ENCODE measurements at regions not wholly inside any gene's neighbourhood (a gene's known extent, or its start where the extent isn't known, plus 50 kb on each side); places are given as distances from the start of the nearest gene placed in this dataset.

DNA sequence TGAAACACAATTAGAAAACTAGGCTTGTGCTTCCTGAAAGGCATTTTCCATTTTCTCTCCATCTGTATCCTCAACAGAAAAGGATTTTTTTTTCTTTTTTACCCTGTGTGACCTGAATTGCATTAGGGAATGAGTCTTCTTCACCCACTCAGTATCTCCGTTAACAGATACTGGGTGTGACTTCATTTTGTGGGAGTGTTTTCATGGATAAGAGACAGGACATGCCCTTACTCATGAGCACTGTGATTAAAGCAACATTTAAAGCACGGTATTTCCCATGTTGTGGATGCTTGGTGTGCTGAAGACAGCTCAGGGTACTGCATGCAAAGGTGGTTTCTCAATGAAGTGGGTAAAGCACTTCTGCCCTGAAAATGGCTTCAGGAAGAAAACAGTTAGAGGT lies 1397.3 kb upstream of the TMEM132C start:
- no peak overlapping the region for H3K4me2 ChIP-seq (ENCODE audit: insufficient read depth, low read length, poor library complexity, severe bottlenecking)
- no peaks in the 10 kb centered on the region for H3K36me3 ChIP-seq (replicated peaks in 1 of 2; ENCODE audit: control insufficient read depth in 2 of 2, insufficient read depth in 2 of 2, low read length in 2 of 2)
- no peaks in the 10 kb centered on the region for H3K9me3 ChIP-seq (replicated peaks in 1 of 2; ENCODE audit: control insufficient read depth in 2 of 2, insufficient read depth in 1 of 2, low read depth in 1 of 2, low read length in 2 of 2)
- H2BK12ac ChIP-seq (ENCODE audit: low read length), result no peak overlapping the region
- H2AK5ac ChIP-seq (ENCODE audit: low read depth, low read length), result no peak overlapping the region
- H2AFZ ChIP-seq (ENCODE audit: low read length), result no peak overlapping the region
- no peak overlapping the region for H4K8ac ChIP-seq (ENCODE audit: low read depth, low read length)
- H3K79me1 ChIP-seq (ENCODE audit: low read depth, low read length), result no peaks in the 10 kb centered on the region
- no peak overlapping the region for H3K9ac ChIP-seq (ENCODE audit: low read depth, low read length, poor library complexity)
- no peak overlapping the region for H2BK120ac ChIP-seq (ENCODE audit: low read depth, low read length)
- no peaks in the 10 kb centered on the region for H3K27me3 ChIP-seq (ENCODE audit: control insufficient read depth in 3 of 3, insufficient read depth in 3 of 3, low read depth in 1 of 3, low read length in 3 of 3)
- H3K4me3 ChIP-seq (ENCODE audit: low read length in 2 of 2), result no peak overlapping the region
- no peak overlapping the region for H2BK5ac ChIP-seq (ENCODE audit: low read length)
- no peak overlapping the region for H4K91ac ChIP-seq (ENCODE audit: low read depth, low read length, poor library complexity)
- H3K4ac ChIP-seq (ENCODE audit: low read length), result no peak overlapping the region
- H3K18ac ChIP-seq (ENCODE audit: low read length), result no peak overlapping the region
- H3K27ac ChIP-seq (replicated peaks; ENCODE audit: low read length), result no peak overlapping the region
- H3K4me1 ChIP-seq (ENCODE audit: control insufficient read depth in 2 of 2, insufficient read depth in 1 of 2, low read depth in 1 of 2, low read length in 2 of 2), result no peaks in the 10 kb centered on the region
- no peak overlapping the region for H3K23ac ChIP-seq (ENCODE audit: low read depth, low read length, poor library complexity)
- no CpG with 5 or more reads among the region's 2 CpGs for WGBS, 2 donors (ENCODE audit: extremely low coverage in 2 of 2, insufficient read length in 2 of 2, insufficient replicate concordance in 1 of 2)
- H3K14ac ChIP-seq (ENCODE audit: low read length), result no peak overlapping the region
- no peak overlapping the region for H2BK15ac ChIP-seq (ENCODE audit: low read length)
- no peak for DNase-seq (ENCODE audit: low spot score)

DNA sequence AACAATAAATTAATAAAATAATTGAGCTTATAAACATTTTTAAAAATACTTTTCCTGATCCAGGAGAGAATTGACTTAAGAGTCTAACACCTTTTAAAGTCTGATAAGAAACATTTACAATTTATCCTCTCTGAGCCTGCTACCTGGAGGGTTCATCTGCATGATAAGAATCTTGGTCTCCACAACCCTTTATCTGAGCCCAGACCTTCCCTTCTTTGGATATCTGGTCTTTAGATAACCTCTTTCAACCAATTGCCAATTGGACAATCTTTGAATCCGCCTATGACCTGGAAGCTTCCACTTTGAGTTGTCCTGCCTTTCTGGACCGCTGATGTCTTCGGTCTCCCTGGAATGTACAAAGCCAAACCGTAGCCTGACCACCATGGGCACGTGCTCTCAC lies 1393.3 kb upstream of the TMEM132C start:
- H2BK5ac ChIP-seq (ENCODE audit: low read length), result no peak overlapping the region
- H3K23ac ChIP-seq (ENCODE audit: low read depth, low read length, poor library complexity), result no peak overlapping the region
- H2BK120ac ChIP-seq (ENCODE audit: low read depth, low read length), result no peak overlapping the region
- no peaks in the 10 kb centered on the region for H3K9me3 ChIP-seq (replicated peaks in 1 of 2; ENCODE audit: control insufficient read depth in 2 of 2, insufficient read depth in 1 of 2, low read depth in 1 of 2, low read length in 2 of 2)
- H2BK12ac ChIP-seq (ENCODE audit: low read length), result no peak overlapping the region
- peak overlapping the region; percentile 59 for H3K18ac ChIP-seq (ENCODE audit: low read length)
- no peak overlapping the region for H3K4me2 ChIP-seq (ENCODE audit: insufficient read depth, low read length, poor library complexity, severe bottlenecking)
- no peaks in the 10 kb centered on the region for H3K27me3 ChIP-seq (ENCODE audit: control insufficient read depth in 3 of 3, insufficient read depth in 3 of 3, low read depth in 1 of 3, low read length in 3 of 3)
- H3K4me1 ChIP-seq (ENCODE audit: control insufficient read depth in 2 of 2, insufficient read depth in 1 of 2, low read depth in 1 of 2, low read length in 2 of 2), result no peaks in the 10 kb centered on the region
- no peak overlapping the region for H3K27ac ChIP-seq (replicated peaks; ENCODE audit: low read length)
- DNase-seq (ENCODE audit: low spot score), result no peak
- no peak overlapping the region for H4K91ac ChIP-seq (ENCODE audit: low read depth, low read length, poor library complexity)
- H3K4me3 ChIP-seq (ENCODE audit: low read length in 2 of 2), result no peak overlapping the region
- H2AFZ ChIP-seq (ENCODE audit: low read length), result no peak overlapping the region
- H2AK5ac ChIP-seq (ENCODE audit: low read depth, low read length), result no peak overlapping the region
- H3K14ac ChIP-seq (ENCODE audit: low read length), result no peak overlapping the region
- H3K9ac ChIP-seq (ENCODE audit: low read depth, low read length, poor library complexity), result no peak overlapping the region
- no peak overlapping the region for H4K8ac ChIP-seq (ENCODE audit: low read depth, low read length)
- H3K79me1 ChIP-seq (ENCODE audit: low read depth, low read length), result no peaks in the 10 kb centered on the region
- WGBS, 2 donors (ENCODE audit: extremely low coverage in 2 of 2, insufficient read length in 2 of 2, insufficient replicate concordance in 1 of 2), result no CpG with 5 or more reads among the region's 5 CpGs
- H3K36me3 ChIP-seq (replicated peaks in 1 of 2; ENCODE audit: control insufficient read depth in 2 of 2, insufficient read depth in 2 of 2, low read length in 2 of 2), result no peaks in the 10 kb centered on the region
- no peak overlapping the region for H2BK15ac ChIP-seq (ENCODE audit: low read length)
- H3K4ac ChIP-seq (ENCODE audit: low read length), result no peak overlapping the region

DNA sequence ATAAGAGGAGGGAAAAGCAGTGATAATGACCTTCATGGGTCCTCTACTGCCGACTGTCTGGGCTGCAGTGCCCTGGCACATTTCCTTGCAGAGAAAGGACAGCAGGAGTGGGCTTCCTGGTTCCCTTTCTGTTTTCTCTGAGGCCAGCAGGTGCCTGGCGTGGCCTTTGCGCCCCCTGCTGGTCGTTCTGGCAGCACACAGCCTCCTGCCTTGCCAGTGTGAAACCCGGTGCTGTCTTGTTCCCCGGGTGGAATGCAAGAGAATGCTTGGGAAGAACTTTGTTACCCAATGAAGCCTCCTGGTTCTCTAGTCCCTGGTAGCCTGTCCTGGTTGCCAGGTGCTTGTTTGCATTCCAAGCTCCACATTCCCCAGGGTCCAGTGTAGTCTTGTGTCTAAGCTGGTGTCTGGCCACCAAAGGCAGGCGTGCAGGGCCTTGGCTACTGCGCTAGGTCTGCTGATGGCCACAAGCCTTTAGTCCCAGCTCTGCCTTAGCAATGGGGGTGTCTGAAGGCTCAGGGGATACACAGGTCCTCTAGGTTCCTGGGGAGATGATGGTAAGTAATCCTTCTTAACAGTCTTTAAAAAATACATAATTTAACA lies 1392.4 kb upstream of the TMEM132C start:
- H3K79me1 ChIP-seq (ENCODE audit: low read depth, low read length), result no peaks in the 10 kb centered on the region
- no peak overlapping the region for H2BK12ac ChIP-seq (ENCODE audit: low read length)
- no peak overlapping the region for H3K27ac ChIP-seq (replicated peaks; ENCODE audit: low read length)
- no peaks in the 10 kb centered on the region for H3K9me3 ChIP-seq (replicated peaks in 1 of 2; ENCODE audit: control insufficient read depth in 2 of 2, insufficient read depth in 1 of 2, low read depth in 1 of 2, low read length in 2 of 2)
- no peak overlapping the region for H3K23ac ChIP-seq (ENCODE audit: low read depth, low read length, poor library complexity)
- H4K8ac ChIP-seq (ENCODE audit: low read depth, low read length), result no peak overlapping the region
- peak overlapping the region; percentile 36 for H2AFZ ChIP-seq (ENCODE audit: low read length)
- no peak overlapping the region for H3K4me2 ChIP-seq (ENCODE audit: insufficient read depth, low read length, poor library complexity, severe bottlenecking)
- H3K9ac ChIP-seq (ENCODE audit: low read depth, low read length, poor library complexity), result no peak overlapping the region
- no peak overlapping the region for H2AK5ac ChIP-seq (ENCODE audit: low read depth, low read length)
- H3K27me3 ChIP-seq (ENCODE audit: control insufficient read depth in 3 of 3, insufficient read depth in 3 of 3, low read depth in 1 of 3, low read length in 3 of 3), result no peaks in the 10 kb centered on the region
- no peaks in the 10 kb centered on the region for H3K4me1 ChIP-seq (ENCODE audit: control insufficient read depth in 2 of 2, insufficient read depth in 1 of 2, low read depth in 1 of 2, low read length in 2 of 2)
- H3K14ac ChIP-seq (ENCODE audit: low read length), result no peak overlapping the region
- H2BK120ac ChIP-seq (ENCODE audit: low read depth, low read length), result no peak overlapping the region
- H3K4me3 ChIP-seq (ENCODE audit: low read length in 2 of 2), result no peak overlapping the region
- H2BK5ac ChIP-seq (ENCODE audit: low read length), result no peak overlapping the region
- H4K91ac ChIP-seq (ENCODE audit: low read depth, low read length, poor library complexity), result no peak overlapping the region
- no peak overlapping the region for H2BK15ac ChIP-seq (ENCODE audit: low read length)
- no peak overlapping the region for H3K4ac ChIP-seq (ENCODE audit: low read length)
- no CpG with 5 or more reads among the region's 8 CpGs for WGBS, 2 donors (ENCODE audit: extremely low coverage in 2 of 2, insufficient read length in 2 of 2, insufficient replicate concordance in 1 of 2)
- no peak overlapping the region for H3K18ac ChIP-seq (ENCODE audit: low read length)
- DNase-seq (ENCODE audit: low spot score), result peak; percentile 73
- no peaks in the 10 kb centered on the region for H3K36me3 ChIP-seq (replicated peaks in 1 of 2; ENCODE audit: control insufficient read depth in 2 of 2, insufficient read depth in 2 of 2, low read length in 2 of 2)

DNA sequence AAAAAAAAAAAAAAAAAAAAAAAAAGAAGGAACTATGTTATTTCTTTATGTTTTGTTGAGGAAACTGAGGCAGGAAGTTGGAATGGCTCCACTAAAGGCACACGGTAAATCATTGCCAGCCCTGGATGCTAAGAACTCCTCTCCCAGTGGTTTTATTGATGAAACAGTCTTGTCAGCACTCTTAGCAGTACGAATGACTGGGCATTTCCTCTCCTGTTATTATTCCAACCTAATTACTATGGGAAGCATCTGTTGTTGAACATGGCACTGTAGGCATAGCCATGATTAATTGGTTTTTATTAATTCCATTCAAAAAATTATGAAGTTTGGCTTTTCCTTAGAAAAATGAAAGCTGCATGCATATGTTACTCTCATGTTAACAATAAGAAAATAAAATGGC lies 1387.1 kb upstream of the TMEM132C start:
- no peak overlapping the region for H2AK5ac ChIP-seq (ENCODE audit: low read depth, low read length)

More for the DNA sequence above, 1387.1 kb upstream of the TMEM132C start:
- Histone ChIP-seq H3K9ac (ENCODE audit: low read depth, low read length, poor library complexity) (no peak overlapping the region), H3K23ac (ENCODE audit: low read depth, low read length, poor library complexity) (no peak overlapping the region), H2BK15ac (ENCODE audit: low read length) (no peak overlapping the region), H2BK120ac (ENCODE audit: low read depth, low read length) (no peak overlapping the region), H3K27ac (replicated peaks; ENCODE audit: low read length) (no peak overlapping the region), H2BK12ac (ENCODE audit: low read length) (no peak overlapping the region), H3K4me2 (ENCODE audit: insufficient read depth, low read length, poor library complexity, severe bottlenecking) (no peak overlapping the region), H3K4ac (ENCODE audit: low read length) (no peak overlapping the region), H3K18ac (ENCODE audit: low read length) (no peak overlapping the region), H3K9me3 (replicated peaks in 1 of 2; ENCODE audit: control insufficient read depth in 2 of 2, insufficient read depth in 1 of 2, low read depth in 1 of 2, low read length in 2 of 2) (no peaks in the 10 kb centered on the region), H4K91ac (ENCODE audit: low read depth, low read length, poor library complexity) (no peak overlapping the region), H2AFZ (ENCODE audit: low read length) (no peak overlapping the region), H3K4me1 (ENCODE audit: control insufficient read depth in 2 of 2, insufficient read depth in 1 of 2, low read depth in 1 of 2, low read length in 2 of 2) (no peaks in the 10 kb centered on the region), H3K79me1 (ENCODE audit: low read depth, low read length) (no peaks in the 10 kb centered on the region), H3K36me3 (replicated peaks in 1 of 2; ENCODE audit: control insufficient read depth in 2 of 2, insufficient read depth in 2 of 2, low read length in 2 of 2) (no peaks in the 10 kb centered on the region), H2BK5ac (ENCODE audit: low read length) (no peak overlapping the region), H4K8ac (ENCODE audit: low read depth, low read length) (no peak overlapping the region), H3K4me3 (ENCODE audit: low read length in 2 of 2) (no peak overlapping the region), H3K27me3 (ENCODE audit: control insufficient read depth in 3 of 3, insufficient read depth in 3 of 3, low read depth in 1 of 3, low read length in 3 of 3) (no peaks in the 10 kb centered on the region), H3K14ac (ENCODE audit: low read length) (no peak overlapping the region)
- no CpG with 5 or more reads among the region's 2 CpGs for WGBS, 2 donors (ENCODE audit: extremely low coverage in 2 of 2, insufficient read length in 2 of 2, insufficient replicate concordance in 1 of 2)
- no peak for DNase-seq (ENCODE audit: low spot score)
